WI38 (cell line): ENCODE measurements at regions not wholly inside any gene's neighbourhood (a gene's known extent, or its start where the extent isn't known, plus 50 kb on each side); places are given as distances from the start of the nearest gene placed in this dataset.

Experiments used
- H3K4me3 ChIP-seq: 2 replicates; pipeline ENCODE4 v1.5.1; 2011; ENCODE audit warnings: low read depth, mild to moderate bottlenecking, control low read depth, low read length
- CTCF ChIP-seq: IDR thresholded peaks from 2 replicates; pipeline ENCODE4 v1.5.1; 2012; ENCODE audit warnings: low read depth, mild to moderate bottlenecking, control low read depth, low read length

DNA sequence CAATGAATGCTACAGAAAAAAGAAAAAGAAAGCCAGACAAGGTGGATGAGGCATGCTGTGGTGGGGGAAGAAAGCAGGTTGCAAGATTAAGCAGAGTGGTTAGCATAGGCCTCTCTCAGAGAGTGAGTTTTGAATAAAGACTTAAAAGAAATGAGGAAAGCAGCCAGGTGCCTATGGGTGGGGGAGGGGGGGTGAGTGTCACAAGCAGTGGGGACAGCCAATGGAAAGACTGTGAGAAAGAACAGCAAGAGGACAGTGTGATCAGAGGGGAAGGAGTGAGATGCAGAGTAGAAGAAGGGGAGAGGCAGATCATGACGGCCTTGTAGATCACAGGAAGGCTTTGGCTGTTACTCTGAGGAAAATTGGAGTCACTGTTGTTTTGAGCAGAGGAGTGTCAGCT, 162.5 kb downstream of the SOX3 start:
- no peak overlapping the region for H3K4me3 ChIP-seq
- TF ChIP-seq CTCF, result no peak

DNA sequence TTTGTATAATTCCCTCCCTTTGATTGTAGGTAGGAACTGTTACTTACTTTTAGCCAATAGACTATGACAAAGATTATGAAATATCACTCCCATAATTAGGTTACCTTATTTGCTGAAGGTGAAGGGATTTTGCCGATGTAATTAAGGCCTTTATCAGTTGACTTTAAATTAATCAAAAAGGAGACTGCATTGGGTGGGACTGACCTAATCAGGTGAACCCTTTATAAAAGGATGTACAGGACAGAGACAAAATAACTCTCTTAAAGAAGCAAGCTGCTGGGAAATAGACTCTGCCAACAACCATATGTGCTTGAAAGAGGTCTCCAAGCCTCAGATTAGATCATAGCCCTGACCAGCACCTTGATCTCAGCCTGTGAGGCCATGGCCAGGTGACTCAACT, 167.6 kb downstream of the SOX3 start:
- TF ChIP-seq CTCF, result no peak

GRCh38 chrX:140318296-140318695, 186.6 kb downstream of the SOX3 start:
- no peak overlapping the region for H3K4me3 ChIP-seq
- TF ChIP-seq CTCF, result no peak

More for the DNA sequence above, 167.6 kb downstream of the SOX3 start:
- H3K4me3 ChIP-seq, result no peak overlapping the region

GRCh38 chrX:140317462-140317861, 187.4 kb downstream of the SOX3 start:
- TF ChIP-seq CTCF, result no peak
- H3K4me3 ChIP-seq, result no peak overlapping the region

DNA sequence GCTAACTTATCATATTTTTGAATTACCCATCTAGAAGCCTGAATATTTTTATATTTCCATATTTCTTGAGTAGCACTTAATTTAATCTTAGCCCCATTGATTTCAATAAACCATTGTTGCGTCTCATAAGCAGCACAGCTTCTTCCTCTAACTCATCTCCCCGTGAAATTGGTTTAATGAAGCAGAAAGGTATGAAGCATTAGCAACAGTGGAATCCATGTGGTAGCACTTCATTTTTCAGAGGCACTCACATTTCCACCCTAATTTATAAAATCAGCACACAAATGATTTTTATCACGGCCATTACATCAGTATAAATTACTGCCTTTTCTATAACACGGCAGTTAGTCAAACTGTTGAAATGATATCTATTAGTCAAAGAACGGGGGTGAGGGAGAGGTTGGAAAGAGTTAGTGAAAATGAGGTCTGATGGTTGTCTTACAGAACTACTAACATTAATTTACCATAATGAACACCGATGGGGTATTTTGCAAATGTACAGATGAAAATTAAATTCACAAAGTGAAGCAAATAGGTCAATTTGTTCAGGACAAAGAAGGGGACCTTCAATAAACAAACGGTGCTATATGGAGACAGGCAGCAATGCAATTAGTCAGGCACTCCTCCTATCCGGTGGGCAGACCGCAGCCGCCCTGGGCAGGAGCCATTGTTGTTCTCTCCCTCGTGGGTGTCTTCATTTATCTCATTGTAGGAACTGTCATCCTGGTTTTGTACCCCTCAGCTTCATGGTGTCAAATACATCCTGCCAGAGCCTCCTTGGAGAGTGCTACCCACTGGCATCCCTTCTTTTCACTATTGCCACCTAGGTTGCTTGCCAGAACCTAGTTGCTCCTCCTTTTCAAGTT, 205.7 kb downstream of the SOX3 start:
- no peak for TF ChIP-seq CTCF
- no peak overlapping the region for H3K4me3 ChIP-seq

DNA sequence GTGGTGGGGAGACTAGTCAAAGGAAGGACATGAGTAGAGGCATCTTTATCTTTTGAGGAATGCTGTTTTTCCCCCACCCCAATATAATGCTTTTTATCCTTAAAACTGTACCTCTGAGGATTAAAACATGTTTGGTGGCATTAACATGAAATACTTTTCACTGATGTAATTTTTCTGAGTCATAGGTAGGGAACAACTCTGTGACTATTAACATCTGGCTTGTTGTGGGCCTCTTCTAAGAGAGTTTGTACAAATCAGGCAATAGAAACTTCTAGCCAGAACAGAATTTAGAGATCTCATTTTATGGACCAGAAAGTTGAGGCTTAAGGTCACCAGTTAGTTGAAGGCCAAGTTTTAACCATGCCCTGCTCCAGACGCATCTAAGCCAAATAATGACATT, 207.6 kb downstream of the SOX3 start:
- H3K4me3 ChIP-seq, result no peak overlapping the region
- no peak for TF ChIP-seq CTCF

DNA sequence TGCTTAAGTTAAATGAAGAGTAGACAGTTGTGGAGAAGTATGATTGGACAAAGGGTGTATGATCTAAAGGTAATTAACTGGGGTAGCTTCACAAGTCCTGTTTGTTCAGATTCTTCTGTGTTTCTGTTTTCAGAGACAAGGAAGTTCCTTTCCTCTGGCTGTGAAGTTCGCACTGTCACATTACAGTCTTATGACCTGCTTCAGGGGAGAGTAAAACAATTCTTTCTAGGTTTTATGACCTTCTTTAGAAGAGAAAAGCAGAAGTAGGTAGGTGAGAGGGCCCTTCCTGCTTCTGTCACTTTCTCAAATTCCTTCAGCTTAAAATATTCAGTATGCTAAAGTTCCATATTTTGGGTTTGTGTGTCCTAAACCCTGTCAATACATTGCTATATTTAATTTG, 211.9 kb downstream of the SOX3 start:
- TF ChIP-seq CTCF, result no peak
- no peak overlapping the region for H3K4me3 ChIP-seq
